ENCODE measurements at regions not wholly inside any gene's neighbourhood (a gene's known extent, or its start where the extent isn't known, plus 50 kb on each side); places are given as distances from the start of the nearest gene placed in this dataset.

- no peak for DNase-seq (ENCODE audit: low spot score)
Measured at GRCh38 chr2:6782517-6783237, 83.0 kb downstream of the CMPK2 start.

- DNase-seq (ENCODE audit: low spot score), result no peak
Measured at GRCh38 chr2:6783238-6783614, 82.5 kb downstream of the CMPK2 start.

GRCh38 chr2:6784291-6784690 is 81.4 kb downstream of the CMPK2 start:
- DNase-seq (ENCODE audit: low spot score), result no peak

GRCh38 chr2:6785493-6785892 is 80.2 kb downstream of the CMPK2 start:
- DNase-seq (ENCODE audit: low spot score), result no peak

GRCh38 chr2:6787376-6787775 is 78.3 kb downstream of the CMPK2 start:
- no peak for DNase-seq (ENCODE audit: low spot score)

- DNase-seq (ENCODE audit: low spot score), result no peak
Measured at GRCh38 chr2:6788614-6789013, 77.1 kb downstream of the CMPK2 start.

- DNase-seq (ENCODE audit: low spot score), result no peak
Measured at GRCh38 chr2:6789559-6790138, 76.1 kb downstream of the CMPK2 start.

GRCh38 chr2:6791682-6792081 is 74.0 kb downstream of the CMPK2 start:
- no peak for DNase-seq (ENCODE audit: low spot score)

GRCh38 chr2:6792883-6793282 is 72.8 kb downstream of the CMPK2 start:
- DNase-seq (ENCODE audit: low spot score), result no peak

GRCh38 chr2:6793371-6793770 is 72.3 kb downstream of the CMPK2 start:
- no peak for DNase-seq (ENCODE audit: low spot score)

GRCh38 chr2:6793913-6794312 is 71.8 kb downstream of the CMPK2 start:
- no peak for DNase-seq (ENCODE audit: low spot score)

GRCh38 chr2:6794448-6794847 is 71.3 kb downstream of the CMPK2 start:
- DNase-seq (ENCODE audit: low spot score), result no peak
